PC-3 (cell line): ENCODE measurements at regions not wholly inside any gene's neighbourhood (a gene's known extent, or its start where the extent isn't known, plus 50 kb on each side); places are given as distances from the start of the nearest gene placed in this dataset.

Experiments
- ATAC-seq: fragments of 200-7000 bp; cut with Tn5 transposase; 2 replicates; pipeline ENCODE4 v1.9.1; 2020; ENCODE audit warnings: mild to moderate bottlenecking, moderate library complexity
- BruUV-seq: library from RNA; stranded (reverse); fragments of 400-500 nt; replicated peaks from 2 replicates; lab custom pipeline; 2021; lab: Mats Ljungman, UMichigan
- CTCF ChIA-PET: fragments of 300-600 bp; sonication (Branson Sonifier 250); formaldehyde crosslinking; loops from one replicate; lab custom pipeline; 2022; ENCODE audit warnings: antibody characterized with exemption; lab: Charles Lee
- POLR2A ChIA-PET: fragments of 300-600 bp; sonication (Branson Sonifier 250); formaldehyde crosslinking; loops from one replicate; lab custom pipeline; 2022; ENCODE audit warnings: antibody characterized with exemption; ENCODE audit not compliant: unreplicated experiment; lab: Charles Lee
- DNase-seq: peaks from one replicate; pipeline ENCODE4 v3.0.0-alpha.2; 2015
- H2AFZ ChIP-seq: fragments of 300-600 bp; sonication (generic); 2 replicates; pipeline ENCODE4 v1.6.0; 2016; ENCODE audit warnings: antibody characterized with exemption, low read length
- H3F3A ChIP-seq: fragments of 300-600 bp; sonication (generic); one replicate; pipeline ENCODE4 v1.6.0; 2017; ENCODE audit warnings: antibody characterized with exemption, low read length, control low read depth, mild to moderate bottlenecking; ENCODE audit not compliant: unreplicated experiment
- H3K27ac ChIP-seq: fragments of 300-600 bp; sonication (generic); 2 replicates; pipeline ENCODE4 v1.5.1; 2016; ENCODE audit warnings: mild to moderate bottlenecking, low read length
- H3K27me3 ChIP-seq: fragments of 300-600 bp; sonication (generic); 2 replicates; pipeline ENCODE4 v1.6.1; 2016; ENCODE audit warnings: low read length, mixed read lengths
- H3K36me3 ChIP-seq: fragments of 300-600 bp; sonication (generic); 2 replicates; pipeline ENCODE4 v1.6.1; 2016; ENCODE audit warnings: low read depth, mixed run types, low read length, mixed read lengths
- H3K4me1 ChIP-seq: fragments of 300-600 bp; sonication (generic); 2 replicates; pipeline ENCODE4 v1.5.1; 2016; ENCODE audit warnings: low read length; ENCODE audit not compliant: insufficient read depth
- H3K4me2 ChIP-seq: fragments of 300-600 bp; sonication (generic); 2 replicates; pipeline ENCODE4 v1.6.0; 2016; ENCODE audit warnings: low read length
- H3K4me3 ChIP-seq: fragments of 300-600 bp; sonication (generic); 2 replicates; pipeline ENCODE4 v1.5.1; 2016; ENCODE audit warnings: mild to moderate bottlenecking, low read length, mixed read lengths
- H3K79me2 ChIP-seq: fragments of 300-600 bp; sonication (generic); 2 replicates; pipeline ENCODE4 v1.6.1; 2017; ENCODE audit warnings: low read length, mixed read lengths
- H3K9ac ChIP-seq: fragments of 300-600 bp; sonication (generic); 2 replicates; pipeline ENCODE4 v1.6.0; 2016; ENCODE audit warnings: mild to moderate bottlenecking, low read length
- H3K9me2 ChIP-seq: fragments of 300-600 bp; sonication (generic); replicated peaks from 2 replicates; pipeline ENCODE4 v1.6.1; 2016; ENCODE audit warnings: mixed run types, low read length, mixed read lengths
- H3K9me3 ChIP-seq: fragments of 300-600 bp; sonication (generic); 2 replicates; pipeline ENCODE4 v1.6.1; 2016; ENCODE audit warnings: low read length, mixed read lengths
- H4K20me1 ChIP-seq: fragments of 300-600 bp; sonication (generic); 2 replicates; pipeline ENCODE4 v1.6.1; 2016; ENCODE audit warnings: low read length, mixed read lengths
- EZH2 ChIP-seq: fragments of 300-600 bp; sonication (generic); IDR thresholded peaks from one replicate; pipeline ENCODE4 v1.6.1; 2017; ENCODE audit warnings: antibody characterized with exemption, mild to moderate bottlenecking, low read length; ENCODE audit not compliant: unreplicated experiment
- EZH2phosphoT487 ChIP-seq: fragments of 300-600 bp; sonication (generic); IDR thresholded peaks from 2 replicates; pipeline ENCODE4 v1.6.1; 2018; ENCODE audit warnings: mild to moderate bottlenecking, antibody characterized with exemption, low read length, borderline replicate concordance
- intact Hi-C: fragments of 100-400 bp; cut with micrococcal nuclease; formaldehyde crosslinking; loops from 2 replicates; pipeline ENCODE4 v1.9.0; 2023
- TF ChIP-seq, protein P1 (sequence below): fragments of 300-600 bp; sonication (generic); conservative IDR thresholded peaks from 2 replicates; pipeline ENCODE4 v1.5.1; 2017; ENCODE audit warnings: antibody characterized with exemption, low read depth, mild to moderate bottlenecking, low read length

DNA sequence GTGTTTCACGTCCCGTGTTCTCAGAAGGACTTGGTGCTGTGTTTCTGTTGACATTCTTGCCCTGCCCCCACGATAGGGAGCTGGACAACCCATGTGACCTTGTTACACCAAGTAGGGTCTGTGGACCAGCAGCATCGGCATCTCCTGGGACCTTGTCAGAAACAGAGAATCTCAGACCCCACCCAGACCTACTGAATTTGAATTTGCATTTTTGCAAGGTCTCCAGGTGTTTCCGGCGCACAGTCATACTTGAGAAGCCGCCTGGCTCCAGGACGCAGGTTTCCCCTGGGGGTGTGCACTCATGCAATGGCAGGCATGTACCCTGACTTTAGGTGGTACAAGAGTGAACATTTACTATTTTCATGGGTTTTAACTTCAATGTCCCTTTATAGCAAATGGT lies 117.9 kb downstream of the TLE3 start:
- no peak for TF ChIP-seq EZH2phosphoT487
- TF ChIP-seq EZH2 = no peak
- TF ChIP-seq, protein P1, sequence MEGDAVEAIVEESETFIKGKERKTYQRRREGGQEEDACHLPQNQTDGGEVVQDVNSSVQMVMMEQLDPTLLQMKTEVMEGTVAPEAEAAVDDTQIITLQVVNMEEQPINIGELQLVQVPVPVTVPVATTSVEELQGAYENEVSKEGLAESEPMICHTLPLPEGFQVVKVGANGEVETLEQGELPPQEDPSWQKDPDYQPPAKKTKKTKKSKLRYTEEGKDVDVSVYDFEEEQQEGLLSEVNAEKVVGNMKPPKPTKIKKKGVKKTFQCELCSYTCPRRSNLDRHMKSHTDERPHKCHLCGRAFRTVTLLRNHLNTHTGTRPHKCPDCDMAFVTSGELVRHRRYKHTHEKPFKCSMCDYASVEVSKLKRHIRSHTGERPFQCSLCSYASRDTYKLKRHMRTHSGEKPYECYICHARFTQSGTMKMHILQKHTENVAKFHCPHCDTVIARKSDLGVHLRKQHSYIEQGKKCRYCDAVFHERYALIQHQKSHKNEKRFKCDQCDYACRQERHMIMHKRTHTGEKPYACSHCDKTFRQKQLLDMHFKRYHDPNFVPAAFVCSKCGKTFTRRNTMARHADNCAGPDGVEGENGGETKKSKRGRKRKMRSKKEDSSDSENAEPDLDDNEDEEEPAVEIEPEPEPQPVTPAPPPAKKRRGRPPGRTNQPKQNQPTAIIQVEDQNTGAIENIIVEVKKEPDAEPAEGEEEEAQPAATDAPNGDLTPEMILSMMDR = no peak
- no peaks in the 10 kb centered on the region for H3K36me3 ChIP-seq
- no TSS peak for BruUV-seq
- H3F3A ChIP-seq = no peaks in the 10 kb centered on the region
- intact Hi-C loops = no loop called here
- no peak overlapping the region for H3K4me3 ChIP-seq
- H4K20me1 ChIP-seq = no peaks in the 10 kb centered on the region
- no peak overlapping the region for H3K27ac ChIP-seq
- H3K4me1 ChIP-seq = peaks cover 19% of the 10 kb centered on the region; the same call in 1 of the 2 replicates
- H3K79me2 ChIP-seq = no peaks in the 10 kb centered on the region
- no peak overlapping the region for H2AFZ ChIP-seq
- POLR2A ChIA-PET = no interaction called here
- peaks cover 4% of the 10 kb centered on the region; the same call in 1 of the 2 replicates for H3K27me3 ChIP-seq
- CTCF ChIA-PET = no interaction called here
- H3K9ac ChIP-seq = no peak overlapping the region
- no peaks in the 10 kb centered on the region for H3K9me3 ChIP-seq
- no peaks in the 10 kb centered on the region for H3K9me2 ChIP-seq
- no peak overlapping the region for H3K4me2 ChIP-seq
- DNase-seq (no peak), ATAC-seq (no peak)

DNA sequence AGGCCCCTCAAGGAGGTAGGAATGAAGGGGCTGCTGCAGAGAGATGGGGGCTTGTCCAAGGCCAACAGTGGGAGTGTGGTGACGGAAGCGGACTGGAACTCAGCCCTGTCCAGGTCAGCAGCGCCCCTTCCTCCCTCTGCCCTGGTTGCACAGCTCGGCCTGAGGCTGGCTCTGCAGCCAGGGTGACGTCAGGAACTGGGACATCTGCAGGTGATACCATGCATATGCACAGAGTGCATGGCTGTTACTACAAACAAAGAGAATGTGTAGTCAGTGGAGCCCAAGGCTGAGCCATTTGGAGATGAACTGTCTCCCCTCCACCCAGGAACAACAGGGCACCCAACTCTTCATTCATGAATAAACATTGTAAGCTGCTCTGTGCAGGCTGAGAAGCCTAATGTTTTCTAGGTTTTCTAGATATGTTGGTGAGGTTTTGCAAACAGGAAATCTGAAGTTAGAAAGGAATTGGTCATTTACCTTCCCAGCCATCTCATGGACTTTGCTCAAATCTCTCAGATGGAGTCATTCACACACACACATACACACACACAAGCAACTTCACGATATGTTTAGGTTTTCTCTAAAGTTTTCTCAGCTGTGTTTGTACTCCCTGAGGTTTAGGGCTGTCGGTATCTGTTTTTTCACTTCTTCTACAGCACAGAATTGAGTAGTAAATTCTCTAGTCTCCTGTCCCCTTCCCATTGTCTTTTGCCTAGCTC lies 117.2 kb downstream of the TLE3 start:
- ATAC-seq (no peak), DNase-seq (no peak)
- H3K79me2 ChIP-seq = no peaks in the 10 kb centered on the region
- no peak overlapping the region for H3K27ac ChIP-seq
- TF ChIP-seq EZH2 (no peak), EZH2phosphoT487 (no peak)
- TF ChIP-seq, protein P1 = no peak
- intact Hi-C loops = no loop called here
- H3K9me3 ChIP-seq = no peaks in the 10 kb centered on the region
- H3F3A ChIP-seq = no peaks in the 10 kb centered on the region
- H3K4me2 ChIP-seq = no peak overlapping the region
- POLR2A ChIA-PET = no interaction called here
- no peaks in the 10 kb centered on the region for H3K36me3 ChIP-seq
- no peak overlapping the region for H3K9ac ChIP-seq
- H3K4me3 ChIP-seq = no peak overlapping the region
- H3K27me3 ChIP-seq = peaks cover 4% of the 10 kb centered on the region; the same call in 1 of the 2 replicates
- CTCF ChIA-PET = no interaction called here
- H2AFZ ChIP-seq = no peak overlapping the region
- peaks cover 19% of the 10 kb centered on the region; the same call in 1 of the 2 replicates for H3K4me1 ChIP-seq
- H3K9me2 ChIP-seq = no peaks in the 10 kb centered on the region
- H4K20me1 ChIP-seq = no peaks in the 10 kb centered on the region
- BruUV-seq = no TSS peak

DNA sequence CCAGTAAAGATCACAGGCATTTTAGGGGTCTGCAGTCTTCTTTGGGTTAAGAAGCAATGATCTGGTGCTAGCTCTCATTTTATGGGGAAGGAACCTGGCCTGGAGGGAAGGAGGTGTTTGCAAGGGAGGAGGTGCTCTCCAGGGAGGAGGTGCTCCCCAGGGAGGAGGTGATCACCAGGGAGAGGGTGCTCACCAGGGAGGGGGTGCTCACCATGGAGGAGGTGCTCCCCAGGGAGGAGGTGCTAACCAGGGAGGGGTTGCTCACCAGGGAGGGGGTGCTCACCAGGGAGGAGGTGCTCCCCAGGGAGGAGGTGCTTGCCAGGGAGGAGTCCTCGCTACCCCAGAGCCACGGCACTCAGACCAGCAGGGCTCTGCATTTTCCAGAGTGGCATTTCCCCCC lies 115.7 kb downstream of the TLE3 start:
- H3F3A ChIP-seq = no peaks in the 10 kb centered on the region
- intact Hi-C loops = no loop called here
- TF ChIP-seq EZH2phosphoT487 (no peak), EZH2 (no peak)
- TF ChIP-seq, protein P1 = no peak
- no peak overlapping the region for H3K27ac ChIP-seq
- DNase-seq (no peak), ATAC-seq (no peak)
- H3K4me2 ChIP-seq = no peak overlapping the region
- ChIA-PET POLR2A (no interaction called here), CTCF (no interaction called here)
- no peaks in the 10 kb centered on the region for H3K79me2 ChIP-seq
- H2AFZ ChIP-seq = no peak overlapping the region
- H3K9ac ChIP-seq = no peak overlapping the region
- H3K27me3 ChIP-seq = peaks cover 4% of the 10 kb centered on the region; the same call in 1 of the 2 replicates
- H3K9me3 ChIP-seq = no peaks in the 10 kb centered on the region
- no peaks in the 10 kb centered on the region for H3K36me3 ChIP-seq
- no peaks in the 10 kb centered on the region for H3K9me2 ChIP-seq
- no peaks in the 10 kb centered on the region for H4K20me1 ChIP-seq
- BruUV-seq = no TSS peak
- peaks cover 24% of the 10 kb centered on the region; the same call in 1 of the 2 replicates for H3K4me1 ChIP-seq
- no peak overlapping the region for H3K4me3 ChIP-seq
